Fibroblast of lung (primary cell): ENCODE measurements at regions not wholly inside any gene's neighbourhood (a gene's known extent, or its start where the extent isn't known, plus 50 kb on each side); places are given as distances from the start of the nearest gene placed in this dataset.

ENCODE experiments used
- CTCF ChIP-seq, 2 donors: IDR thresholded peaks in 1 of 2; conservative IDR thresholded peaks in 1 of 2; 1 replicate in 1 of 2; 2 replicates in 1 of 2; pipeline ENCODE4 v1.5.1; 2011 to 2012; ENCODE audit warnings: low read length in 2 of 2, control low read depth in 1 of 2, inconsistent platforms in 1 of 2, low read depth in 1 of 2, mild to moderate bottlenecking in 1 of 2
- EZH2 ChIP-seq: IDR thresholded peaks from 2 replicates; pipeline ENCODE4 v1.5.1; 2012; ENCODE audit warnings: low read length, control low read depth, mild to moderate bottlenecking; ENCODE audit errors: missing control alignments

GRCh38 chr21:28311411-28312190, 681.1 kb downstream of the LTN1 start:
- no peak for TF ChIP-seq CTCF (conservative IDR thresholded peaks at IDR 0.05 in 1 of 2, IDR thresholded peaks at IDR 0.05 in 1 of 2; ENCODE audit: low read depth in 1 of 2, low read length in 2 of 2)
- TF ChIP-seq EZH2, result no peak
